Urothelium cell line (cell line): ENCODE measurements at regions not wholly inside any gene's neighbourhood (a gene's known extent, or its start where the extent isn't known, plus 50 kb on each side); places are given as distances from the start of the nearest gene placed in this dataset.

Experiments used
- DNase-seq: peaks from one replicate; pipeline ENCODE4 v3.0.0; 2011; ENCODE audit warnings: low spot score, mixed read lengths
- FAIRE-seq: peaks from 2 replicates; lab custom pipeline; 2011; peaks lifted over from hg19 to GRCh38; lab: Jason Lieb, UNC

GRCh38 chr11:134783234-134783633, 371.2 kb upstream of the B3GAT1 start:
- no peak for FAIRE-seq
- DNase-seq = no peak

GRCh38 chr11:134781380-134781866, 369.4 kb upstream of the B3GAT1 start:
- DNase-seq = no peak
- no peak for FAIRE-seq

- DNase-seq (no peak), FAIRE-seq (no peak)
Measured at GRCh38 chr11:134780486-134781147, 368.6 kb upstream of the B3GAT1 start.

- FAIRE-seq (no peak), DNase-seq (no peak)
Measured at GRCh38 chr11:134779179-134779578, 367.1 kb upstream of the B3GAT1 start.

GRCh38 chr11:134768463-134768862, 356.4 kb upstream of the B3GAT1 start:
- DNase-seq (no peak), FAIRE-seq (no peak)

- no peak for DNase-seq
Measured at GRCh38 chr11:134765565-134765964, 353.5 kb upstream of the B3GAT1 start.

GRCh38 chr11:134764966-134765365, 352.9 kb upstream of the B3GAT1 start:
- DNase-seq (no peak), FAIRE-seq (no peak)

More at GRCh38 chr11:134765565-134765964, 353.5 kb upstream of the B3GAT1 start:
- no peak for FAIRE-seq

- FAIRE-seq (no peak), DNase-seq (no peak)
Measured at GRCh38 chr11:134764367-134764766, 352.3 kb upstream of the B3GAT1 start.

- DNase-seq (peak; percentile 30), FAIRE-seq (no peak)
Measured at GRCh38 chr11:134763030-134763388, 351.0 kb upstream of the B3GAT1 start.

GRCh38 chr11:134762248-134763029, 350.4 kb upstream of the B3GAT1 start:
- peak; percentile 64 for DNase-seq
- FAIRE-seq = peak; percentile 74

GRCh38 chr11:134761926-134762247, 349.8 kb upstream of the B3GAT1 start:
- FAIRE-seq (no peak), DNase-seq (no peak)

GRCh38 chr11:134761386-134761785, 349.3 kb upstream of the B3GAT1 start:
- no peak for FAIRE-seq
- DNase-seq = no peak

- FAIRE-seq (no peak), DNase-seq (no peak)
Measured at GRCh38 chr11:134760957-134761356, 348.9 kb upstream of the B3GAT1 start.

GRCh38 chr11:134760299-134760698, 348.3 kb upstream of the B3GAT1 start:
- DNase-seq (no peak), FAIRE-seq (no peak)

GRCh38 chr11:134759855-134760254, 347.8 kb upstream of the B3GAT1 start:
- DNase-seq (no peak), FAIRE-seq (no peak)

GRCh38 chr11:134759274-134759673, 347.2 kb upstream of the B3GAT1 start:
- no peak for DNase-seq
- no peak for FAIRE-seq

- no peak for FAIRE-seq
Measured at GRCh38 chr11:134758342-134758931, 346.4 kb upstream of the B3GAT1 start.

GRCh38 chr11:134757633-134758032, 345.6 kb upstream of the B3GAT1 start:
- no peak for DNase-seq
- no peak for FAIRE-seq

More at GRCh38 chr11:134758342-134758931, 346.4 kb upstream of the B3GAT1 start:
- no peak for DNase-seq

GRCh38 chr11:134756811-134757540, 344.9 kb upstream of the B3GAT1 start:
- no peak for FAIRE-seq

GRCh38 chr11:134755535-134755934, 343.5 kb upstream of the B3GAT1 start:
- DNase-seq (no peak), FAIRE-seq (no peak)

More at GRCh38 chr11:134756811-134757540, 344.9 kb upstream of the B3GAT1 start:
- DNase-seq = no peak

- FAIRE-seq (no peak), DNase-seq (no peak)
Measured at GRCh38 chr11:134754521-134755198, 342.6 kb upstream of the B3GAT1 start.
